ENCODE measurements at regions not wholly inside any gene's neighbourhood (a gene's known extent, or its start where the extent isn't known, plus 50 kb on each side); places are given as distances from the start of the nearest gene placed in this dataset.

DNA sequence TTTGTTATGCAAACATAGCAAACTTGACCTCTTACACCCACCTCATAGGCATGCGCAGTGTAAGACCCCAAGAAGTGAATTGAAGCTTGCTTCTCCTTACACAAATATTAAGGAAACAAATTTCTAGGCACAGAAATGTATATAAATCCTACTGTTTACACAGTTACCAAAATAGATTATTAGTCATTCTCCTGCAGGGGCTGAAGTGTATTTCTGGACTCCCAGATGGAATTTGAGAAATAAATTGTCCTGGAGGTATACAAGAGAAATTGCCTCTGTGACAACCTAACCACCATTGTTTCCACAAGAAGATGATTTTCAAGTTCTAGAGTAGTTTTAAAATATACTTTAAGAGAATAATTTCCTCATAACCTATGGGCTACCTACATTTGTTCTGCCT lies 656.0 kb upstream of the MDGA2 start:
- Histone ChIP-seq H3K27me3 (replicated peaks; ENCODE audit: insufficient read depth, low read depth, low read length, poor library complexity) (no peaks in the 10 kb centered on the region), H3K4me3 (ENCODE audit: low read depth, low read length, poor library complexity, severe bottlenecking) (no peak overlapping the region), H3K4me1 (ENCODE audit: insufficient read depth, low read length, poor library complexity, severe bottlenecking) (no peaks in the 10 kb centered on the region), H3K36me3 (ENCODE audit: insufficient read depth, low read length, poor library complexity, severe bottlenecking) (no peaks in the 10 kb centered on the region), H3K9me3 (ENCODE audit: low read depth, low read length, poor library complexity, severe bottlenecking) (no peaks in the 10 kb centered on the region), H3K27ac (ENCODE audit: low read depth, low read length, poor library complexity, severe bottlenecking) (no peak overlapping the region)
- intact Hi-C loops (cut with micrococcal nuclease; ENCODE audit: unreplicated experiment): no loop called here
- TF ChIP-seq, protein P1, sequence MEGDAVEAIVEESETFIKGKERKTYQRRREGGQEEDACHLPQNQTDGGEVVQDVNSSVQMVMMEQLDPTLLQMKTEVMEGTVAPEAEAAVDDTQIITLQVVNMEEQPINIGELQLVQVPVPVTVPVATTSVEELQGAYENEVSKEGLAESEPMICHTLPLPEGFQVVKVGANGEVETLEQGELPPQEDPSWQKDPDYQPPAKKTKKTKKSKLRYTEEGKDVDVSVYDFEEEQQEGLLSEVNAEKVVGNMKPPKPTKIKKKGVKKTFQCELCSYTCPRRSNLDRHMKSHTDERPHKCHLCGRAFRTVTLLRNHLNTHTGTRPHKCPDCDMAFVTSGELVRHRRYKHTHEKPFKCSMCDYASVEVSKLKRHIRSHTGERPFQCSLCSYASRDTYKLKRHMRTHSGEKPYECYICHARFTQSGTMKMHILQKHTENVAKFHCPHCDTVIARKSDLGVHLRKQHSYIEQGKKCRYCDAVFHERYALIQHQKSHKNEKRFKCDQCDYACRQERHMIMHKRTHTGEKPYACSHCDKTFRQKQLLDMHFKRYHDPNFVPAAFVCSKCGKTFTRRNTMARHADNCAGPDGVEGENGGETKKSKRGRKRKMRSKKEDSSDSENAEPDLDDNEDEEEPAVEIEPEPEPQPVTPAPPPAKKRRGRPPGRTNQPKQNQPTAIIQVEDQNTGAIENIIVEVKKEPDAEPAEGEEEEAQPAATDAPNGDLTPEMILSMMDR (conservative IDR thresholded peaks at IDR 0.05; ENCODE audit: low read depth, low read length): no peak
- no peak for TF ChIP-seq EZH2 (IDR thresholded peaks at IDR 0.05; ENCODE audit: borderline replicate concordance, low read depth, low read length, poor library complexity, severe bottlenecking)
- CTCF ChIA-PET: no interaction called here
- no TSS peak for BruUV-seq (replicated peaks)
- POLR2A ChIA-PET (ENCODE audit: low non-redundant PET): no interaction called here
- DNase-seq (ENCODE audit: low spot score): no peak

DNA sequence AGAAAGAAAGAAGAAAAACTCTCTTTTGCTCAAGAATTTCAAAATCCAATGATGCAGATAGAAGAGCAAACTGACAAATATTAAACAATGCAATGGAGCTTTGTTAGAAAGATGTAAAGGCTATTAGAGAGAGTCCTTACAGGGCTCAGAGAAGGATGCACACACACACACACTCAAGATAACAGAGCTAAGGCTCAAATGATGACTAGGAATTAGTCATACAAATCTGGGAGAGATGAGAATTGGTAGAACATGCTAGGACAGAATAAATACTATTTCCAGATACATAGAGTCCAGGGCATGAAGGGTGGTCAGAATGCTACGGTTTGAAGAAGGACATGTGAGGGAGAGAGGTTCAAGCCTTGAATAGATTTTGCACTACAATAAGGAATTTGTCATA lies 650.1 kb upstream of the MDGA2 start:
- CTCF ChIA-PET: no interaction called here
- no TSS peak for BruUV-seq (replicated peaks)
- Histone ChIP-seq H3K36me3 (ENCODE audit: insufficient read depth, low read length, poor library complexity, severe bottlenecking) (no peaks in the 10 kb centered on the region), H3K9me3 (ENCODE audit: low read depth, low read length, poor library complexity, severe bottlenecking) (no peaks in the 10 kb centered on the region), H3K27ac (ENCODE audit: low read depth, low read length, poor library complexity, severe bottlenecking) (no peak overlapping the region), H3K27me3 (replicated peaks; ENCODE audit: insufficient read depth, low read depth, low read length, poor library complexity) (no peaks in the 10 kb centered on the region), H3K4me1 (ENCODE audit: insufficient read depth, low read length, poor library complexity, severe bottlenecking) (no peaks in the 10 kb centered on the region), H3K4me3 (ENCODE audit: low read depth, low read length, poor library complexity, severe bottlenecking) (no peak overlapping the region)
- no peak for DNase-seq (ENCODE audit: low spot score)
- POLR2A ChIA-PET (ENCODE audit: low non-redundant PET): no interaction called here
- intact Hi-C loops (cut with micrococcal nuclease; ENCODE audit: unreplicated experiment): no loop called here
- TF ChIP-seq, protein P1 (conservative IDR thresholded peaks at IDR 0.05; ENCODE audit: low read depth, low read length): no peak
- no peak for TF ChIP-seq EZH2 (IDR thresholded peaks at IDR 0.05; ENCODE audit: borderline replicate concordance, low read depth, low read length, poor library complexity, severe bottlenecking)

- Histone ChIP-seq H3K36me3 (ENCODE audit: insufficient read depth, low read length, poor library complexity, severe bottlenecking) (no peaks in the 10 kb centered on the region), H3K4me3 (ENCODE audit: low read depth, low read length, poor library complexity, severe bottlenecking) (no peak overlapping the region), H3K9me3 (ENCODE audit: low read depth, low read length, poor library complexity, severe bottlenecking) (no peaks in the 10 kb centered on the region), H3K27me3 (replicated peaks; ENCODE audit: insufficient read depth, low read depth, low read length, poor library complexity) (no peaks in the 10 kb centered on the region), H3K27ac (ENCODE audit: low read depth, low read length, poor library complexity, severe bottlenecking) (no peak overlapping the region), H3K4me1 (ENCODE audit: insufficient read depth, low read length, poor library complexity, severe bottlenecking) (no peaks in the 10 kb centered on the region)
- ChIA-PET POLR2A (ENCODE audit: low non-redundant PET) (no interaction called here), CTCF (no interaction called here)
- intact Hi-C loops (cut with micrococcal nuclease; ENCODE audit: unreplicated experiment): no loop called here
- TF ChIP-seq, protein P1 (conservative IDR thresholded peaks at IDR 0.05; ENCODE audit: low read depth, low read length): no peak
- no peak for TF ChIP-seq EZH2 (IDR thresholded peaks at IDR 0.05; ENCODE audit: borderline replicate concordance, low read depth, low read length, poor library complexity, severe bottlenecking)
- BruUV-seq (replicated peaks): no TSS peak
- DNase-seq (ENCODE audit: low spot score): no peak
Observed at GRCh38 chr14:48323665-48324064, 648.3 kb upstream of the MDGA2 start.
